ENCODE measurements at regions not wholly inside any gene's neighbourhood (a gene's known extent, or its start where the extent isn't known, plus 50 kb on each side); places are given as distances from the start of the nearest gene placed in this dataset.

- no peak for DNase-seq
- Histone ChIP-seq H3K27ac (no peak overlapping the region), H3K9me3 (ENCODE audit: severe bottlenecking) (peaks cover 2% of the 10 kb centered on the region), H3K36me3 (no peaks in the 10 kb centered on the region), H3K27me3 (ENCODE audit: insufficient read depth, low read depth, severe bottlenecking) (no peaks in the 10 kb centered on the region), H3K4me3 (ENCODE audit: low read depth, low read length) (no peak overlapping the region)
- TF ChIP-seq CTCF (IDR thresholded peaks at IDR 0.05; ENCODE audit: low read depth, low read length), result no peak
Measured at GRCh38 chr2:67952066-67952465, 110.7 kb downstream of the C1D start.

- H3K4me3 ChIP-seq (ENCODE audit: low read depth, low read length), result no peak overlapping the region
- TF ChIP-seq CTCF (IDR thresholded peaks at IDR 0.05; ENCODE audit: low read depth, low read length), result no peak
- H3K36me3 ChIP-seq, result no peaks in the 10 kb centered on the region
- peaks cover 2% of the 10 kb centered on the region for H3K9me3 ChIP-seq (ENCODE audit: severe bottlenecking)
- H3K27me3 ChIP-seq (ENCODE audit: insufficient read depth, low read depth, severe bottlenecking), result no peaks in the 10 kb centered on the region
- DNase-seq, result peak; percentile 68
- H3K27ac ChIP-seq, result peak overlapping the region; percentile 31
Measured at GRCh38 chr2:67954093-67954748, 108.6 kb downstream of the C1D start.

- peaks cover 2% of the 10 kb centered on the region for H3K9me3 ChIP-seq (ENCODE audit: severe bottlenecking)
- no peak for DNase-seq
- no peak overlapping the region for H3K27ac ChIP-seq
- no peak for TF ChIP-seq CTCF (IDR thresholded peaks at IDR 0.05; ENCODE audit: low read depth, low read length)
- no peak overlapping the region for H3K4me3 ChIP-seq (ENCODE audit: low read depth, low read length)
- no peaks in the 10 kb centered on the region for H3K36me3 ChIP-seq
- H3K27me3 ChIP-seq (ENCODE audit: insufficient read depth, low read depth, severe bottlenecking), result no peaks in the 10 kb centered on the region
Measured at GRCh38 chr2:67955748-67956603, 106.8 kb downstream of the C1D start.

- Histone ChIP-seq H3K27ac (no peak overlapping the region), H3K27me3 (ENCODE audit: insufficient read depth, low read depth, severe bottlenecking) (no peaks in the 10 kb centered on the region), H3K9me3 (ENCODE audit: severe bottlenecking) (no peaks in the 10 kb centered on the region), H3K4me3 (ENCODE audit: low read depth, low read length) (no peak overlapping the region), H3K36me3 (no peaks in the 10 kb centered on the region)
- no peak for TF ChIP-seq CTCF (IDR thresholded peaks at IDR 0.05; ENCODE audit: low read depth, low read length)
- DNase-seq, result no peak
Measured at GRCh38 chr2:67965246-67965645, 97.6 kb downstream of the C1D start.

- no peak overlapping the region for H3K27ac ChIP-seq
- no peak for TF ChIP-seq CTCF (IDR thresholded peaks at IDR 0.05; ENCODE audit: low read depth, low read length)
- no peak overlapping the region for H3K4me3 ChIP-seq (ENCODE audit: low read depth, low read length)
- H3K36me3 ChIP-seq, result no peaks in the 10 kb centered on the region
- H3K9me3 ChIP-seq (ENCODE audit: severe bottlenecking), result no peaks in the 10 kb centered on the region
- H3K27me3 ChIP-seq (ENCODE audit: insufficient read depth, low read depth, severe bottlenecking), result peaks cover 9% of the 10 kb centered on the region
- DNase-seq, result no peak
Measured at GRCh38 chr2:67970071-67970470, 92.7 kb downstream of the C1D start.
